Liver (tissue), 3 donors: ENCODE measurements at regions not wholly inside any gene's neighbourhood (a gene's known extent, or its start where the extent isn't known, plus 50 kb on each side); places are given as distances from the start of the nearest gene placed in this dataset.

Experiments used
- EGR1 ChIP-seq, 2 donors: IDR thresholded peaks; 2 replicates each; pipeline ENCODE4 v1.6.1; 2016 to 2018; ENCODE audit warnings: antibody characterized with exemption in 2 of 2, low read depth in 2 of 2
- GABPA ChIP-seq, 2 donors: IDR thresholded peaks in 1 of 2; conservative IDR thresholded peaks in 1 of 2; 2 replicates each; pipeline ENCODE4 v1.6.1; 2016; ENCODE audit warnings: antibody characterized with exemption in 2 of 2, mild to moderate bottlenecking in 1 of 2, moderate library complexity in 1 of 2
- RAD21 ChIP-seq, 2 donors: IDR thresholded peaks; 2 replicates each; pipeline ENCODE4 v1.6.1; 2016; ENCODE audit warnings: antibody characterized with exemption in 2 of 2, mild to moderate bottlenecking in 2 of 2
- RXRA ChIP-seq, 2 donors: IDR thresholded peaks; 2 replicates each; pipeline ENCODE4 v1.6.1; 2017 to 2018; ENCODE audit warnings: antibody characterized with exemption in 2 of 2, mild to moderate bottlenecking in 1 of 2
- SP1 ChIP-seq: IDR thresholded peaks from 2 replicates; pipeline ENCODE4 v1.6.1; 2018; ENCODE audit warnings: antibody characterized with exemption, mild to moderate bottlenecking
- TF ChIP-seq, protein P1 (sequence below): fragments of 150-350 bp; IDR thresholded peaks from 2 replicates; pipeline ENCODE4 v1.5.1; 2017; ENCODE audit warnings: improper control_type of control experiment, low read depth, low read length; ENCODE audit not compliant: missing input control
- TF ChIP-seq, protein P2 (sequence below): IDR thresholded peaks from 2 replicates; pipeline ENCODE4 v1.6.1; 2016; ENCODE audit warnings: antibody characterized with exemption
- TF ChIP-seq, protein P3 (sequence below): IDR thresholded peaks from 2 replicates; pipeline ENCODE4 v1.6.1; 2016; ENCODE audit warnings: antibody characterized with exemption
- donor health status: healthy.
- donor health status: healthy.

GRCh38 chr20:11712639-11713160, 205.0 kb upstream of the BTBD3 start:
- TF ChIP-seq, protein P1, sequence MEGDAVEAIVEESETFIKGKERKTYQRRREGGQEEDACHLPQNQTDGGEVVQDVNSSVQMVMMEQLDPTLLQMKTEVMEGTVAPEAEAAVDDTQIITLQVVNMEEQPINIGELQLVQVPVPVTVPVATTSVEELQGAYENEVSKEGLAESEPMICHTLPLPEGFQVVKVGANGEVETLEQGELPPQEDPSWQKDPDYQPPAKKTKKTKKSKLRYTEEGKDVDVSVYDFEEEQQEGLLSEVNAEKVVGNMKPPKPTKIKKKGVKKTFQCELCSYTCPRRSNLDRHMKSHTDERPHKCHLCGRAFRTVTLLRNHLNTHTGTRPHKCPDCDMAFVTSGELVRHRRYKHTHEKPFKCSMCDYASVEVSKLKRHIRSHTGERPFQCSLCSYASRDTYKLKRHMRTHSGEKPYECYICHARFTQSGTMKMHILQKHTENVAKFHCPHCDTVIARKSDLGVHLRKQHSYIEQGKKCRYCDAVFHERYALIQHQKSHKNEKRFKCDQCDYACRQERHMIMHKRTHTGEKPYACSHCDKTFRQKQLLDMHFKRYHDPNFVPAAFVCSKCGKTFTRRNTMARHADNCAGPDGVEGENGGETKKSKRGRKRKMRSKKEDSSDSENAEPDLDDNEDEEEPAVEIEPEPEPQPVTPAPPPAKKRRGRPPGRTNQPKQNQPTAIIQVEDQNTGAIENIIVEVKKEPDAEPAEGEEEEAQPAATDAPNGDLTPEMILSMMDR = no peak
- TF ChIP-seq RAD21 (IDR thresholded peaks at IDR 0.05) (no peak), GABPA (IDR thresholded peaks at IDR 0.05 in 1 of 2, conservative IDR thresholded peaks at IDR 0.05 in 1 of 2) (no peak), SP1 (no peak), RXRA (IDR thresholded peaks at IDR 0.05) (no peak), EGR1 (IDR thresholded peaks at IDR 0.05; ENCODE audit: low read depth in 2 of 2) (no peak)
- TF ChIP-seq, protein P2, sequence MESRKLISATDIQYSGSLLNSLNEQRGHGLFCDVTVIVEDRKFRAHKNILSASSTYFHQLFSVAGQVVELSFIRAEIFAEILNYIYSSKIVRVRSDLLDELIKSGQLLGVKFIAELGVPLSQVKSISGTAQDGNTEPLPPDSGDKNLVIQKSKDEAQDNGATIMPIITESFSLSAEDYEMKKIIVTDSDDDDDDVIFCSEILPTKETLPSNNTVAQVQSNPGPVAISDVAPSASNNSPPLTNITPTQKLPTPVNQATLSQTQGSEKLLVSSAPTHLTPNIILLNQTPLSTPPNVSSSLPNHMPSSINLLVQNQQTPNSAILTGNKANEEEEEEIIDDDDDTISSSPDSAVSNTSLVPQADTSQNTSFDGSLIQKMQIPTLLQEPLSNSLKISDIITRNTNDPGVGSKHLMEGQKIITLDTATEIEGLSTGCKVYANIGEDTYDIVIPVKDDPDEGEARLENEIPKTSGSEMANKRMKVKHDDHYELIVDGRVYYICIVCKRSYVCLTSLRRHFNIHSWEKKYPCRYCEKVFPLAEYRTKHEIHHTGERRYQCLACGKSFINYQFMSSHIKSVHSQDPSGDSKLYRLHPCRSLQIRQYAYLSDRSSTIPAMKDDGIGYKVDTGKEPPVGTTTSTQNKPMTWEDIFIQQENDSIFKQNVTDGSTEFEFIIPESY = no peak
- TF ChIP-seq, protein P3, sequence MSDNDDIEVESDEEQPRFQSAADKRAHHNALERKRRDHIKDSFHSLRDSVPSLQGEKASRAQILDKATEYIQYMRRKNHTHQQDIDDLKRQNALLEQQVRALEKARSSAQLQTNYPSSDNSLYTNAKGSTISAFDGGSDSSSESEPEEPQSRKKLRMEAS = no peak
